Left kidney (tissue), 1 donor: ENCODE measurements at regions not wholly inside any gene's neighbourhood (a gene's known extent, or its start where the extent isn't known, plus 50 kb on each side); places are given as distances from the start of the nearest gene placed in this dataset.
A peak's percentile ranks its signal among the peaks of the same experiment; 100 is the strongest.
"Not testable (repeated sequence)": the region's sequence is repeated elsewhere in the genome, so short reads cannot be mapped to it uniquely, and the experiment has no call there.

Experiments used
- DNase-seq: peaks from one replicate; pipeline ENCODE4 v3.0.0-alpha.2; 2013

DNA sequence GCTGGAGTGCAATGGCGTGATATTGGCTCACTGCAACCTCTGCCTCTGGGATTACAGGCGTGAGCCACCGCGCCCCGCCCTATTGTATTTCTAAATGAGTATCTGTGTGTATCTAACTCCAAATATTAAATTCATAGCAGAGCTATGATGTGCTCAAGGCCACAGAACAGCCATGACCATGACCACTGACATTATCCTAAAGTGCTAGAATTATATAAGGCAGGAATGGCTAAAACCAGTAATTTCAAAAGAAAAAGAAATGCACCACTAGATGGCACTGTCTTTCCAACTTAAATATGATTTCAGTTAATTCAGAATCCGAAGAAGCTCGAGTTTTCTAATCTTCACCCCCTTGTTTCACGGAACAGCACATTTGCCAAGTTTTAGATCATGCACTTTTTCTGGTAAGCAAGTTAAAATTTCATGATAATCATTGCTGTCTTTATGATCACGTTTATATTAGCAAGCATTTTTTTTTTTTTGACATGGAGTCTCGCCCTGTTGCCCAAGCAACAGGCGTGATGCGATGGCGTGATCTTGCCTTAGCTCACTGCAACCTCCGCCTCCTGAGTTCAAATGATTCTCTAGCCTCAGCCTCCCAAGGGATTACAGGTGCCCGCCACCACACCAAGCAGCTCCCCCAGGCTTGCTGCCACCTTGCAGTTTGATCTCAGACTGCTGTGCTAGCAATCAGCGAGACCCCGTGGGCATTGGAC, 65.3 kb downstream of the OR13A1 start:
- peak; percentile 49 for DNase-seq

DNA sequence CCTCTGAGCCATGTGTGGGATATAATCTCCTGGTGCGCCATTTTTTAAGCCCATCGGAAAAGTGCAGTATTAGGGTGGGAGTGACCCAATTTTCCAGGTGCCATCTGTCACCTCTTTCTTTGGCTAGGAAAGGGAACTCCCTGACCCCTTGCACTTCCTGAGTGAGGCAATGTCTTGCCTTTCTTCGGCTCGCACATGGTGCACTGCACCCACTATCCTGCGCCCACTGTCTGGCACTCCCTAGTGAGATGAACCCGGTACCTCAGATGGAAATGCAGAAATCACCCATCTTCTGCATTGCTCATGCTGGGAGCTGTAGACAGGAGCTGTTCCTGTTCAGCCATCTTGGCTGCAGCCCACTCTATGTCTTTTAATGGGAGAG, 64.7 kb downstream of the OR13A1 start:
- DNase-seq = not testable (repeated sequence)
